LNCAP (cell line): ENCODE measurements at regions not wholly inside any gene's neighbourhood (a gene's known extent, or its start where the extent isn't known, plus 50 kb on each side); places are given as distances from the start of the nearest gene placed in this dataset.

Source experiments
- CTCF ChIP-seq: fragments of 450-650 bp; IDR thresholded peaks from 2 replicates; pipeline ENCODE4 v1.5.1; 2017; ENCODE audit warnings: mild to moderate bottlenecking

DNA sequence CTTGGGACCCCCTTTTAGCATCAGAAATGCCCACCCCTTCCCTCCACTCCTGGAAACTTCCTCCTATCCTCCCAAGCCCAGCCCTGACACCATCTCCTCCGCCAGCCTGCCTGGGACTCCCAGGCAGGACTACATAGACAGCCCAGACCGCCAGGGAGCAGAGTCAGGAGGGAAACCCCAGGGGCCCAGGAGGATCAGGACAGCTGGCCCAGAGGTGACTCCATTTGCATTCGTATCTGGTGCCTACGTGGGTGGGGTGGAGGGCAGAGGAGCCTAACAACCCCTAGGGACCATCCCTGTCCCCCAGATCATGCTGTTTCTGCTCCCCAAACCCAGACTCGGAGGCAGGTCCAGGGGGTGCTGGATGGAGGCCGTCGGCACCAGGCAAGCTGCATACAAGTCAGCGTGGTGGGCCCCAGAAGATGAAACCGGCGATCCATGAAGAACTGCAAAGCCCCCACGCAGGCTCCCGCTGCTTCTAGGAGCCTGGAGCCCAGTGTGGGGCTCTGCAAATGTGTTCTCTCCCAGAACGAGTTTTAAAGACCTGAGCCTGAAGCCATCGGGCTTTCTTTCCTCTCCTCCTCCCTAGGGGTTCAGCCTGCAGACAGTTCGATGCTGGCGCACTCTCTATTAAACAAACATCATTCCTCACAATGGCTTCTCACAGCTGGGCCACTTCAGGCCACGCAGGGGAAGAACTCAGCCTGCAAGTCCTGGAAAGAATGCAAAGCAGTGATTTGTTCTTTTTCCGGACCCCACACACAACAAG is 1506.8 kb downstream of the BRD1 start:
- TF ChIP-seq CTCF, result no peak

DNA sequence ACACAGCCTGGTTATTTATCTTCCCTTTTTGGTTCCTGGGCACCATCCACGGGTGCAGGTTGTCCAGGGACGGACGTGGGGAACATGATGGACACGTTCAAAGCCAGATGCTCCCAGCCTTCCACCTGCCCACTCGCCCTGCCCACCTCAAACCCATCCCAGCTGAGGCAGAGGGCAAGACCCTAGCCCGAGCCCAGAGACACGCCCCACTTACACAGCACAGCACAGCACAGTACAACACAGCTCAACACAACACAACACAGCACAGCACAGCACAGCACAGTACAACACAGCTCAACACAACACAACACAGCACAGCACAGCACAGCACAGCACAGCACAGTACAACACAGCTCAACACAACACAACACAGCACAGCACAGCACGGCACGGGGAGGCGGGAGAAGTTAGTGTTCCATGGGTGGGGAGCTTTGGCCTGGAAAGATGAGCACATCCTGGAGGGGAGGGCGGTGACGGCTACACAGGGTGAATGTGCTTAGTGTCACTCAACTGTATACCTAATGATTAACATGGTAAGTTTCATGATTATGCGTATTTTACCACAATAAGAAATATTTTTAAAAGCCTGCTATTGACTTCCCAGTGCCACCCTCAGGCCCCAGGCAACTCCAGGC is 1507.5 kb downstream of the BRD1 start:
- no peak for TF ChIP-seq CTCF

GRCh38 chr22:48319321-48320047 is 1508.2 kb downstream of the BRD1 start:
- TF ChIP-seq CTCF, result no peak

GRCh38 chr22:48318575-48319320 is 1508.9 kb downstream of the BRD1 start:
- no peak for TF ChIP-seq CTCF

GRCh38 chr22:48318173-48318572 is 1509.5 kb downstream of the BRD1 start:
- no peak for TF ChIP-seq CTCF

- no peak for TF ChIP-seq CTCF
Observed at GRCh38 chr22:48316257-48317250, 1511.1 kb downstream of the BRD1 start.
